HCT116 (cell line): ENCODE measurements at regions not wholly inside any gene's neighbourhood (a gene's known extent, or its start where the extent isn't known, plus 50 kb on each side); places are given as distances from the start of the nearest gene placed in this dataset.

Experiments used
- ATAC-seq: fragments of 200-7000 bp; cut with Tn5 transposase; 2 replicates; pipeline ENCODE4 v1.9.1; 2020; ENCODE audit warnings: mild to moderate bottlenecking, moderate library complexity
- BruUV-seq: library from RNA; stranded (reverse); fragments of 400-500 nt; replicated peaks from 2 replicates; lab custom pipeline; 2021; lab: Mats Ljungman, UMichigan
- CTCF ChIA-PET: fragments of 300-600 bp; sonication (Branson Sonifier 250); formaldehyde crosslinking; loops from one replicate; lab custom pipeline; 2021; ENCODE audit warnings: antibody characterized with exemption; lab: Charles Lee
- POLR2A ChIA-PET: fragments of 300-600, 350-600 bp; sonication (Branson Sonifier 250); formaldehyde crosslinking; loops from one replicate; lab custom pipeline; 2021; ENCODE audit warnings: antibody characterized with exemption; lab: Charles Lee
- RAD21 ChIA-PET, 2 experiments: fragments of 300-600 bp; sonication (Branson Sonifier 250); formaldehyde crosslinking; loops; one replicate each; lab custom pipeline; 2023; ENCODE audit warnings: low total read pairs in 2 of 2; ENCODE audit not compliant: uncharacterized antibody in 2 of 2, unreplicated experiment in 2 of 2, low non-redundant PET in 1 of 2; lab: Charles Lee
- DNase-seq: peaks from one replicate; pipeline ENCODE4 v3.0.0-alpha.2; 2010; ENCODE audit warnings: low read depth, low spot score
- H2AFZ ChIP-seq: fragments of 200-600 bp; shearing (Covaris generic), sonication (generic); 2 replicates; pipeline ENCODE4 v1.6.1; 2017; ENCODE audit warnings: low read depth, mixed run types, mixed read lengths, antibody characterized with exemption, low read length; ENCODE audit not compliant: poor library complexity, severe bottlenecking
- H3K27ac ChIP-seq: 2 replicates; pipeline ENCODE4 v1.5.1; 2012; ENCODE audit warnings: low read depth, low read length
- H3K27me3 ChIP-seq: fragments of 200-600 bp; sonication (generic); 2 replicates; pipeline ENCODE4 v1.6.1; 2016; ENCODE audit warnings: mixed run types, low read length, mixed read lengths; ENCODE audit not compliant: insufficient read depth
- H3K36me3 ChIP-seq, 2 experiments: fragments of 200-500 bp in 1 of 2; fragments of 200-600 bp in 1 of 2; sonication (Bioruptor generic) in 1 of 2; sonication (generic) in 1 of 2; 2 replicates each; pipeline versions ENCODE4 v1.5.1 to v1.6.1; 2014 to 2016; ENCODE audit warnings: low read length in 2 of 2, inconsistent platforms in 1 of 2, mixed read lengths in 1 of 2, mixed run types in 1 of 2; ENCODE audit not compliant: insufficient read depth in 2 of 2, control insufficient read depth in 1 of 2
- H3K4me1 ChIP-seq, 2 experiments: fragments of 200-600 bp in 1 of 2; sonication (generic) in 1 of 2; 2 replicates each; pipeline versions ENCODE4 v1.5.1 to v1.6.1; 2012 to 2017; ENCODE audit warnings: low read length in 2 of 2, inconsistent platforms in 1 of 2, mild to moderate bottlenecking in 1 of 2, mixed read lengths in 1 of 2, mixed run types in 1 of 2, moderate library complexity in 1 of 2; ENCODE audit not compliant: insufficient read depth in 2 of 2, control insufficient read depth in 1 of 2
- H3K4me2 ChIP-seq: fragments of 200-600 bp; sonication (generic); 2 replicates; pipeline ENCODE4 v1.6.1; 2017; ENCODE audit warnings: mixed run types, low read length, mixed read lengths
- H3K4me3 ChIP-seq, 2 experiments: fragments of 200-600 bp in 1 of 2; sonication (generic) in 1 of 2; replicated peaks in 1 of 2; 2 replicates each; pipeline ENCODE4 v1.5.1; 2011 to 2016; ENCODE audit warnings: low read length in 2 of 2, control low read depth in 1 of 2, low read depth in 1 of 2, mild to moderate bottlenecking in 1 of 2, mixed read lengths in 1 of 2, mixed run types in 1 of 2
- H3K79me2 ChIP-seq: fragments of 200-600 bp; sonication (generic); 2 replicates; pipeline ENCODE4 v1.6.1; 2017; ENCODE audit warnings: mild to moderate bottlenecking, mixed run types, low read length, moderate library complexity, mixed read lengths; ENCODE audit not compliant: insufficient read depth
- H3K9ac ChIP-seq: fragments of 200-600 bp; sonication (generic); 2 replicates; pipeline ENCODE4 v1.6.1; 2016; ENCODE audit warnings: low read length, mixed read lengths
- H3K9me2 ChIP-seq: fragments of 200-600 bp; sonication (generic), shearing (Covaris generic); 2 replicates; pipeline ENCODE4 v1.6.1; 2017; ENCODE audit warnings: mixed run types, mild to moderate bottlenecking, moderate library complexity; ENCODE audit not compliant: insufficient read depth
- H3K9me3 ChIP-seq, 2 experiments: fragments of 200-500 bp in 1 of 2; fragments of 200-600 bp in 1 of 2; sonication (Bioruptor generic) in 1 of 2; sonication (generic) in 1 of 2; 2 replicates each; pipeline ENCODE4 v1.6.1; 2014 to 2017; ENCODE audit warnings: low read length in 2 of 2, mixed read lengths in 2 of 2, inconsistent platforms in 1 of 2, low read depth in 1 of 2, mild to moderate bottlenecking in 1 of 2, mixed run types in 1 of 2, moderate library complexity in 1 of 2; ENCODE audit not compliant: control insufficient read depth in 1 of 2, insufficient read depth in 1 of 2
- H4K20me1 ChIP-seq: fragments of 200-600 bp; sonication (generic), shearing (Covaris generic); 2 replicates; pipeline ENCODE4 v1.6.1; 2017; ENCODE audit warnings: mixed run types, mild to moderate bottlenecking, moderate library complexity; ENCODE audit not compliant: insufficient read depth
- ELF1 ChIP-seq: IDR thresholded peaks from 2 replicates; pipeline ENCODE4 v1.6.1; 2012; ENCODE audit warnings: low read depth, borderline replicate concordance
- POLR2A ChIP-seq: IDR thresholded peaks from 2 replicates; pipeline ENCODE4 v1.7.0; 2011; ENCODE audit warnings: borderline replicate concordance; ENCODE audit not compliant: insufficient read depth, insufficient read length; ENCODE audit errors: extremely low read depth
- SIN3A ChIP-seq: IDR thresholded peaks from 2 replicates; pipeline ENCODE4 v1.6.1; 2012; ENCODE audit warnings: low read depth
- SP1 ChIP-seq: IDR thresholded peaks from 2 replicates; pipeline ENCODE4 v1.6.1; 2012; ENCODE audit warnings: low read depth
- SRF ChIP-seq: IDR thresholded peaks from 2 replicates; pipeline ENCODE4 v1.6.1; 2012; ENCODE audit warnings: low read depth
- TCF7L2 ChIP-seq: IDR thresholded peaks from 2 replicates; pipeline ENCODE4 v1.7.0; 2011; ENCODE audit warnings: borderline replicate concordance, inconsistent platforms; ENCODE audit not compliant: insufficient read depth, insufficient read length; ENCODE audit errors: extremely low read depth
- ZNF274 ChIP-seq: fragments of 200-500 bp; sonication (Bioruptor generic); IDR thresholded peaks from 2 replicates; pipeline ENCODE4 v1.6.1; 2014; ENCODE audit warnings: mild to moderate bottlenecking, low read depth, low read length, inconsistent platforms
- intact Hi-C: fragments of 100-400 bp; cut with micrococcal nuclease; formaldehyde crosslinking; loops from 2 replicates; pipeline ENCODE4 v1.10.0; 2022
- TF ChIP-seq, protein P1 (sequence below): IDR thresholded peaks from 2 replicates; pipeline ENCODE4 v1.6.1; 2012; ENCODE audit warnings: low read depth
- TF ChIP-seq, protein P2 (sequence below): IDR thresholded peaks from 2 replicates; pipeline ENCODE4 v1.6.1; 2012

DNA sequence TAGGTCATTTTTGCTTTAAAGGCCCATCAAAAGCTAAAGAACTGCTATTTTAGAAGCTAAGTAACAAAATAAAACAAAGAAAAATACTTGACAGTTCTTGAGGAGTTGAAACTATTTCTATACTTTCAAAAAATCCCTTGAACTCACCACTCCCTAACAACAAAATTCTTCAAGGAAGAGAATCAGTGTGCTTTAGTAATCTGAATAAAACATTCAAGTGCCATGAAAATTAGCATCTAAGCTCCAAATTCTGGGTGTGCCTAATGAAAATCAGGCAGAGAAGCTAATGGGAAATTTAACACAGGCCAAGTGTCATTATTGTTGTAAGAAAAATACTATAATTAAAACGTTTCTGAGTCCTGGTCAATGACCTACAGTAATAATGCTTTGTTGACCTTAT is 456.3 kb downstream of the ZEB2 start:
- no peaks in the 10 kb centered on the region; the same call in 1 of the 2 replicates for H3K9me2 ChIP-seq
- no peak overlapping the region for H3K4me3 ChIP-seq
- no peak for ATAC-seq
- TF ChIP-seq SIN3A (no peak), SP1 (no peak), POLR2A (no peak), ZNF274 (no peak), ELF1 (no peak), SRF (no peak), TCF7L2 (no peak)
- TF ChIP-seq, protein P1, sequence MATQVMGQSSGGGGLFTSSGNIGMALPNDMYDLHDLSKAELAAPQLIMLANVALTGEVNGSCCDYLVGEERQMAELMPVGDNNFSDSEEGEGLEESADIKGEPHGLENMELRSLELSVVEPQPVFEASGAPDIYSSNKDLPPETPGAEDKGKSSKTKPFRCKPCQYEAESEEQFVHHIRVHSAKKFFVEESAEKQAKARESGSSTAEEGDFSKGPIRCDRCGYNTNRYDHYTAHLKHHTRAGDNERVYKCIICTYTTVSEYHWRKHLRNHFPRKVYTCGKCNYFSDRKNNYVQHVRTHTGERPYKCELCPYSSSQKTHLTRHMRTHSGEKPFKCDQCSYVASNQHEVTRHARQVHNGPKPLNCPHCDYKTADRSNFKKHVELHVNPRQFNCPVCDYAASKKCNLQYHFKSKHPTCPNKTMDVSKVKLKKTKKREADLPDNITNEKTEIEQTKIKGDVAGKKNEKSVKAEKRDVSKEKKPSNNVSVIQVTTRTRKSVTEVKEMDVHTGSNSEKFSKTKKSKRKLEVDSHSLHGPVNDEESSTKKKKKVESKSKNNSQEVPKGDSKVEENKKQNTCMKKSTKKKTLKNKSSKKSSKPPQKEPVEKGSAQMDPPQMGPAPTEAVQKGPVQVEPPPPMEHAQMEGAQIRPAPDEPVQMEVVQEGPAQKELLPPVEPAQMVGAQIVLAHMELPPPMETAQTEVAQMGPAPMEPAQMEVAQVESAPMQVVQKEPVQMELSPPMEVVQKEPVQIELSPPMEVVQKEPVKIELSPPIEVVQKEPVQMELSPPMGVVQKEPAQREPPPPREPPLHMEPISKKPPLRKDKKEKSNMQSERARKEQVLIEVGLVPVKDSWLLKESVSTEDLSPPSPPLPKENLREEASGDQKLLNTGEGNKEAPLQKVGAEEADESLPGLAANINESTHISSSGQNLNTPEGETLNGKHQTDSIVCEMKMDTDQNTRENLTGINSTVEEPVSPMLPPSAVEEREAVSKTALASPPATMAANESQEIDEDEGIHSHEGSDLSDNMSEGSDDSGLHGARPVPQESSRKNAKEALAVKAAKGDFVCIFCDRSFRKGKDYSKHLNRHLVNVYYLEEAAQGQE, result no peak
- TF ChIP-seq, protein P2, sequence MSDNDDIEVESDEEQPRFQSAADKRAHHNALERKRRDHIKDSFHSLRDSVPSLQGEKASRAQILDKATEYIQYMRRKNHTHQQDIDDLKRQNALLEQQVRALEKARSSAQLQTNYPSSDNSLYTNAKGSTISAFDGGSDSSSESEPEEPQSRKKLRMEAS, result no peak
- TF ChIP-seq, all 23 proteins: peak for 0
- H3K27ac ChIP-seq, result no peak overlapping the region
- intact Hi-C loops, result no loop called here
- no peaks in the 10 kb centered on the region for H3K27me3 ChIP-seq
- H3K36me3 ChIP-seq, result no peaks in the 10 kb centered on the region
- CTCF ChIA-PET, result no interaction called here
- no peak overlapping the region for H3K9ac ChIP-seq
- no peaks in the 10 kb centered on the region for H4K20me1 ChIP-seq
- no peaks in the 10 kb centered on the region for H3K9me3 ChIP-seq
- no peaks in the 10 kb centered on the region for H3K4me1 ChIP-seq
- POLR2A ChIA-PET, result no interaction called here
- H3K79me2 ChIP-seq, result no peaks in the 10 kb centered on the region
- RAD21 ChIA-PET, result no interaction called here
- no peak overlapping the region for H3K4me2 ChIP-seq
- no peak overlapping the region for H2AFZ ChIP-seq
- no TSS peak for BruUV-seq
- no peak for DNase-seq
